Transverse colon (tissue), 3 donors: ENCODE measurements at regions not wholly inside any gene's neighbourhood (a gene's known extent, or its start where the extent isn't known, plus 50 kb on each side); places are given as distances from the start of the nearest gene placed in this dataset.

Experiments
- POLR2A ChIP-seq: fragments of 450-650 bp; IDR thresholded peaks from one replicate; pipeline ENCODE4 v1.6.1; 2016; ENCODE audit warnings: antibody characterized with exemption, mild to moderate bottlenecking, moderate library complexity
- TF ChIP-seq, protein P1 (sequence below), 5 experiments: fragments of 200-600 bp in 3 of 5; fragments of 450-650 bp in 2 of 5; sonication (generic) in 3 of 5; IDR thresholded peaks; 1 replicate in 2 of 5; 2 replicates in 3 of 5; pipeline ENCODE4 v1.5.1; 2016 to 2017; ENCODE audit warnings: antibody characterized with exemption in 5 of 5, inconsistent platforms in 3 of 5, mild to moderate bottlenecking in 2 of 5, moderate library complexity in 1 of 5

DNA sequence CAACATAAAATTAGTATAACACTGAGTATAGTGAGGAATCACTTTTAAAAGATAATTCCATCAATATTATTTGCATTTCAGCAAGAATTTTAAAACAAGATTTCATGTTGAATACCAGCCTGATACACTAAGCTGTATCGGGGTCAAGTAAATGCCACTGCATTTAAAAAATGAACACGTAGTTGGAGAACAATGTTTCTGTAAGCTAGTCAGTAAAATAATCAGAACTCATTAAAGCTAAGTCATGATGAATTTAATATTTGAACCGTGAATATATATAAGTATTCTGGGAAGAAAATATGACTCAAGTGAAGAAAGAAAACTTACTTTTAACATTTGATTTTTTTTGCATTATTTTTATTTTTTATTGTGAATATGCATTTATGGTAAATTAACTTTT, 611.0 kb upstream of the PABPC4L start:
- TF ChIP-seq, protein P1, sequence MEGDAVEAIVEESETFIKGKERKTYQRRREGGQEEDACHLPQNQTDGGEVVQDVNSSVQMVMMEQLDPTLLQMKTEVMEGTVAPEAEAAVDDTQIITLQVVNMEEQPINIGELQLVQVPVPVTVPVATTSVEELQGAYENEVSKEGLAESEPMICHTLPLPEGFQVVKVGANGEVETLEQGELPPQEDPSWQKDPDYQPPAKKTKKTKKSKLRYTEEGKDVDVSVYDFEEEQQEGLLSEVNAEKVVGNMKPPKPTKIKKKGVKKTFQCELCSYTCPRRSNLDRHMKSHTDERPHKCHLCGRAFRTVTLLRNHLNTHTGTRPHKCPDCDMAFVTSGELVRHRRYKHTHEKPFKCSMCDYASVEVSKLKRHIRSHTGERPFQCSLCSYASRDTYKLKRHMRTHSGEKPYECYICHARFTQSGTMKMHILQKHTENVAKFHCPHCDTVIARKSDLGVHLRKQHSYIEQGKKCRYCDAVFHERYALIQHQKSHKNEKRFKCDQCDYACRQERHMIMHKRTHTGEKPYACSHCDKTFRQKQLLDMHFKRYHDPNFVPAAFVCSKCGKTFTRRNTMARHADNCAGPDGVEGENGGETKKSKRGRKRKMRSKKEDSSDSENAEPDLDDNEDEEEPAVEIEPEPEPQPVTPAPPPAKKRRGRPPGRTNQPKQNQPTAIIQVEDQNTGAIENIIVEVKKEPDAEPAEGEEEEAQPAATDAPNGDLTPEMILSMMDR (IDR thresholded peaks at IDR 0.05), result no peak
- TF ChIP-seq POLR2A, result no peak
